Fibroblast of villous mesenchyme (primary cell): ENCODE measurements at regions not wholly inside any gene's neighbourhood (a gene's known extent, or its start where the extent isn't known, plus 50 kb on each side); places are given as distances from the start of the nearest gene placed in this dataset.

ENCODE experiments used
- DNase-seq: peaks from one replicate; pipeline ENCODE4 v3.0.0-alpha.2; 2010; ENCODE audit warnings: low read depth
- H3K4me3 ChIP-seq: 2 replicates; pipeline ENCODE4 v1.5.1; 2011; ENCODE audit warnings: low read depth, mild to moderate bottlenecking, low read length
- CTCF ChIP-seq: IDR thresholded peaks from 2 replicates; pipeline ENCODE4 v1.5.1; 2012; ENCODE audit warnings: low read depth, mild to moderate bottlenecking, low read length; ENCODE audit not compliant: insufficient read depth

GRCh38 chr10:43878386-43878785 is 229.7 kb upstream of the ZNF32 start:
- H3K4me3 ChIP-seq, result no peak overlapping the region
- DNase-seq, result no peak
- no peak for TF ChIP-seq CTCF

- no peak for TF ChIP-seq CTCF
- DNase-seq, result no peak
- no peak overlapping the region for H3K4me3 ChIP-seq
Measured at GRCh38 chr10:43876976-43877375, 228.3 kb upstream of the ZNF32 start.

GRCh38 chr10:43874984-43875383 is 226.3 kb upstream of the ZNF32 start:
- H3K4me3 ChIP-seq, result no peak overlapping the region
- no peak for DNase-seq
- TF ChIP-seq CTCF, result no peak

GRCh38 chr10:43873717-43874116 is 225.0 kb upstream of the ZNF32 start:
- H3K4me3 ChIP-seq, result no peak overlapping the region
- no peak for DNase-seq
- no peak for TF ChIP-seq CTCF

GRCh38 chr10:43872644-43873043 is 224.0 kb upstream of the ZNF32 start:
- DNase-seq, result no peak
- no peak overlapping the region for H3K4me3 ChIP-seq
- TF ChIP-seq CTCF, result no peak

GRCh38 chr10:43871545-43871944 is 222.9 kb upstream of the ZNF32 start:
- no peak overlapping the region for H3K4me3 ChIP-seq
- no peak for DNase-seq
- TF ChIP-seq CTCF, result no peak

- H3K4me3 ChIP-seq, result no peak overlapping the region
- no peak for DNase-seq
Measured at GRCh38 chr10:43870968-43871439, 222.3 kb upstream of the ZNF32 start.

More at GRCh38 chr10:43870968-43871439, 222.3 kb upstream of the ZNF32 start:
- TF ChIP-seq CTCF, result no peak
